Kidney epithelial cell (primary cell): ENCODE measurements at regions not wholly inside any gene's neighbourhood (a gene's known extent, or its start where the extent isn't known, plus 50 kb on each side); places are given as distances from the start of the nearest gene placed in this dataset.

ENCODE experiments used
- DNase-seq: peaks from one replicate; pipeline ENCODE4 v3.0.0-alpha.2; 2010; ENCODE audit warnings: low read depth
- H3K27me3 ChIP-seq: 2 replicates; pipeline ENCODE4 v1.6.0; 2011; ENCODE audit warnings: low read length; ENCODE audit not compliant: control insufficient read depth, insufficient read depth
- H3K36me3 ChIP-seq: 2 replicates; pipeline ENCODE4 v1.5.1; 2011; ENCODE audit warnings: low read length; ENCODE audit not compliant: control insufficient read depth, insufficient read depth
- H3K4me3 ChIP-seq: 2 replicates; pipeline ENCODE4 v1.5.1; 2011; ENCODE audit warnings: low read depth, mild to moderate bottlenecking, control low read depth, low read length
- CTCF ChIP-seq: IDR thresholded peaks from 2 replicates; pipeline ENCODE4 v1.5.1; 2011; ENCODE audit warnings: mild to moderate bottlenecking, moderate library complexity, low read length, control low read depth, inconsistent platforms; ENCODE audit not compliant: insufficient read depth, poor library complexity, severe bottlenecking

- DNase-seq: no peak
- H3K4me3 ChIP-seq: no peak overlapping the region
- no peaks in the 10 kb centered on the region for H3K36me3 ChIP-seq
- no peak for TF ChIP-seq CTCF
- H3K27me3 ChIP-seq: no peaks in the 10 kb centered on the region
Measured at GRCh38 chr13:22765547-22765946, 415.2 kb upstream of the SGCG start.

DNA sequence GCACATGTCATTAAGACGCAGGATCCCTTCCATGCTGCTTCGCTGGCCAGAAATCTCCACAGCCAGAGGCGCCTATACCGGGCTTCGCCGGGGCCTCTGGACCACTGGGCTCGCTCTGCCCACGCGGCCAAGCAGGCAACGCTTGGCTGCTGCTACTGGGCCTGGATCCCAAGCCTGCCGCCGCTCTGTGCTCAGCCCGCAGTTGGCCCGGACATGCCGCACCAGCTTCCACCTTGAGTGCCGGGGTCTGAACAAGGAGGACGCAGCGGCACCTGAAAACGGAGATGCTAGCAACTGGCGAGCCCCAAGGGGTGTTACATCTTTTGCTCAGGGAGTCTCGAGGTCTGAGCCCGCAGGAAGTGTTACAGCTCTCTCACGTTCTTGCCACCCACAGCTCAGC lies 409.9 kb upstream of the SGCG start:
- Histone ChIP-seq H3K4me3 (no peak overlapping the region), H3K36me3 (no peaks in the 10 kb centered on the region), H3K27me3 (no peaks in the 10 kb centered on the region)
- TF ChIP-seq CTCF: no peak
- no peak for DNase-seq

DNA sequence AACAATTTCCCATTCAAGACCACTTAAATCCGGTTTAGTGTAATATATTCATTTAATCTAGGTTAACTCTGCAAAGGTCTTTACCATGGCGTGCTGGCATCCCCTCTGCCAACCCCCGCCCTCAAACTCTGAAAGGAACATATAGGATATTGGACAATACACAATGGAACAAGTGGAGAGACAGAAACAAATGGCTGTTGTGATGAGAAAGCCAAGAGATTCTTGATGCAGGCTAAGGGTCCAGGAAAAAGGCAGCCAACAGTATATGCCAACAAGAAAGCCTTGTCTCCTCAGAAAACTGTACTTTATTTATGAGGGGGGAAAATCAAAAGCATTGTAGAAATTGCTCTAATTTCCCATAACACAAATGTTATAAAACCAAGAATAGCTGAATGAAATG lies 407.3 kb upstream of the SGCG start:
- H3K36me3 ChIP-seq: no peaks in the 10 kb centered on the region
- TF ChIP-seq CTCF: no peak
- no peak for DNase-seq
- H3K4me3 ChIP-seq: no peak overlapping the region
- H3K27me3 ChIP-seq: no peaks in the 10 kb centered on the region

GRCh38 chr13:22776394-22777186 lies 404.2 kb upstream of the SGCG start:
- H3K36me3 ChIP-seq: no peaks in the 10 kb centered on the region
- no peaks in the 10 kb centered on the region for H3K27me3 ChIP-seq
- no peak overlapping the region for H3K4me3 ChIP-seq
- no peak for TF ChIP-seq CTCF
- DNase-seq: no peak

- no peaks in the 10 kb centered on the region for H3K36me3 ChIP-seq
- no peak for TF ChIP-seq CTCF
- no peak overlapping the region for H3K4me3 ChIP-seq
- DNase-seq: no peak
- no peaks in the 10 kb centered on the region for H3K27me3 ChIP-seq
Measured at GRCh38 chr13:22777207-22777606, 403.6 kb upstream of the SGCG start.

- Histone ChIP-seq H3K27me3 (no peaks in the 10 kb centered on the region), H3K36me3 (no peaks in the 10 kb centered on the region), H3K4me3 (no peak overlapping the region)
- no peak for TF ChIP-seq CTCF
- DNase-seq: no peak
Measured at GRCh38 chr13:22789027-22789593, 391.7 kb upstream of the SGCG start.
